ENCODE measurements at regions not wholly inside any gene's neighbourhood (a gene's known extent, or its start where the extent isn't known, plus 50 kb on each side); places are given as distances from the start of the nearest gene placed in this dataset.

GRCh38 chr17:34465789-34466188, 102.8 kb upstream of the CCL1 start:
- TF ChIP-seq, protein P1, sequence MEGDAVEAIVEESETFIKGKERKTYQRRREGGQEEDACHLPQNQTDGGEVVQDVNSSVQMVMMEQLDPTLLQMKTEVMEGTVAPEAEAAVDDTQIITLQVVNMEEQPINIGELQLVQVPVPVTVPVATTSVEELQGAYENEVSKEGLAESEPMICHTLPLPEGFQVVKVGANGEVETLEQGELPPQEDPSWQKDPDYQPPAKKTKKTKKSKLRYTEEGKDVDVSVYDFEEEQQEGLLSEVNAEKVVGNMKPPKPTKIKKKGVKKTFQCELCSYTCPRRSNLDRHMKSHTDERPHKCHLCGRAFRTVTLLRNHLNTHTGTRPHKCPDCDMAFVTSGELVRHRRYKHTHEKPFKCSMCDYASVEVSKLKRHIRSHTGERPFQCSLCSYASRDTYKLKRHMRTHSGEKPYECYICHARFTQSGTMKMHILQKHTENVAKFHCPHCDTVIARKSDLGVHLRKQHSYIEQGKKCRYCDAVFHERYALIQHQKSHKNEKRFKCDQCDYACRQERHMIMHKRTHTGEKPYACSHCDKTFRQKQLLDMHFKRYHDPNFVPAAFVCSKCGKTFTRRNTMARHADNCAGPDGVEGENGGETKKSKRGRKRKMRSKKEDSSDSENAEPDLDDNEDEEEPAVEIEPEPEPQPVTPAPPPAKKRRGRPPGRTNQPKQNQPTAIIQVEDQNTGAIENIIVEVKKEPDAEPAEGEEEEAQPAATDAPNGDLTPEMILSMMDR (conservative IDR thresholded peaks at IDR 0.05; ENCODE audit: low read depth, low read length) = no peak
- TF ChIP-seq EZH2phosphoT487 (IDR thresholded peaks at IDR 0.05; ENCODE audit: borderline replicate concordance, low read length) (no peak), EZH2 (IDR thresholded peaks at IDR 0.05; ENCODE audit: low read length, unreplicated experiment) (no peak)

Measured in PC-3 (cell line).